ENCODE measurements at regions not wholly inside any gene's neighbourhood (a gene's known extent, or its start where the extent isn't known, plus 50 kb on each side); places are given as distances from the start of the nearest gene placed in this dataset.
"Not testable (repeated sequence)": the region's sequence is repeated elsewhere in the genome, so short reads cannot be mapped to it uniquely, and the experiment has no call there.

DNA sequence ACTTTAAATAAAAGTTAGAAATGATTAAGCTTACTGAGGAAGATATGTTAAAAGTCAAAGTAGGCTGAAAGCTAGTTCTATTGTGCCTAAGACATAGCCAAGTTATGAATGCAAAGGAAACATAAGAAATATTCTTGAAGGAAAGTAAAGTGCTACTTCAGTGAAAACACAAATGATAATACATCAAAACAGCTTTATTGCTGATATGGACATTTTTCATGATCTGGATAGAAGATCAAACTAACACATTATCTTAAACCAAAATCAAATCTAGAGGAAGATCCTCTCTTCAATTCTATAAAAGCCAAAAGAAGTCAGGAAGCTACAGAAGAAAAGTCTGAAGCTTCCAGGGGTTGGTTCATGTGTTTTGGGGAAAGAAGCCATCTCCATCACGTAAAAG, 545.9 kb downstream of the COL11A1 start:
- ATAC-seq (ENCODE audit: poor library complexity) (no peak), DNase-seq (no peak)
- intact Hi-C loops (cut with DNase I) = no loop called here

DNA sequence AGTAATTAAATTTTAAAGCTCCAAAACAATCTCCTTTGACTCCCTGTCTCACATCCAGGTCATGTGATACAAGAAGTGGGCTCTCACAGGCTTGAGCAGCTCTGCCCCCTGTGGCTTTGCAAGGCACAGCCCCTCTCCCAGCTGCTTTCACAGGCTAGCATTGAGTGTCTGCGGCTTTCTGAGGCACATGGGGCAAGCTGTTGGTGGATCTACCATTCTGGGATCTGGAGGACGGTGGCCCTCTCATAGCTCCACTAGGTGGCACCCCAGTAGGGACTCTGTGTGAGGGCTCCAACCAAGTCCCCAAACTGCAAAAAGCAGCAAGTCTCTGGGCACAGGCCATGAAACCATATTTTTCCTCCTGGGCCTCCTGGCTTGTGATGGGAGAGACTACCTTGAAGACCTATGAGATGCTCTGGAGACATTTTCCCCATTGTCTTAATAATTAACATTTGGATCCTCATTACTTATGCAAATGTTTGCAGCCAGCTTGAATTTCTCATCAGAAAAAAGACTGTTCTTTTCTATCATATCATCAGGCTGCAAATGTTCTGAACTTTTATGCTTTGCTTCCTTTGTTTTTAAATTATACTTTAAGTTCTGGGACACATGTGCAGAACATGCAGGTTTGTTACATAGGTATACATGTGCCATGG, 554.1 kb upstream of the OLFM3 start:
- ATAC-seq (ENCODE audit: poor library complexity) (no peak), DNase-seq (no peak)
- intact Hi-C loops (cut with DNase I) = no loop called here

DNA sequence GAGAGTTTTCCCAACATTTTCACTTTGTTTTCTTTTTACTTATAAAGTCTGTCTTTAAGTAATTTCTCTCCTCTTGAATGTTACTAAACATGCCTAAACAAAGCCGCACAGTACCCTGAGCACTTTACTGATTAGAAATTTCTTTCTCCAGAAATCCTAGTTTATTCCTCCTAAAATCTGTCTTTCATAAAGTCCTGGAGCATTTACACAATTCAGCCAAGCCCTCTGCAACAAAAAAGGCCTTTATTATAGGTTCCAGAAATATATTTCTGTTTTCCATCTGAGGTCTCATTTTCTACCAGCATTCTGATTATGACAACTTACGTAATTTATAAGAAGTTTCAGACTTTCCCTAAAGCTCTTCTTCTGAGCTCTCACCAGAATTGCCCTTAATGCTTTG, 549.5 kb upstream of the OLFM3 start:
- no peak for ATAC-seq (ENCODE audit: poor library complexity)
- intact Hi-C loops (cut with DNase I) = no loop called here
- no peak for DNase-seq

DNA sequence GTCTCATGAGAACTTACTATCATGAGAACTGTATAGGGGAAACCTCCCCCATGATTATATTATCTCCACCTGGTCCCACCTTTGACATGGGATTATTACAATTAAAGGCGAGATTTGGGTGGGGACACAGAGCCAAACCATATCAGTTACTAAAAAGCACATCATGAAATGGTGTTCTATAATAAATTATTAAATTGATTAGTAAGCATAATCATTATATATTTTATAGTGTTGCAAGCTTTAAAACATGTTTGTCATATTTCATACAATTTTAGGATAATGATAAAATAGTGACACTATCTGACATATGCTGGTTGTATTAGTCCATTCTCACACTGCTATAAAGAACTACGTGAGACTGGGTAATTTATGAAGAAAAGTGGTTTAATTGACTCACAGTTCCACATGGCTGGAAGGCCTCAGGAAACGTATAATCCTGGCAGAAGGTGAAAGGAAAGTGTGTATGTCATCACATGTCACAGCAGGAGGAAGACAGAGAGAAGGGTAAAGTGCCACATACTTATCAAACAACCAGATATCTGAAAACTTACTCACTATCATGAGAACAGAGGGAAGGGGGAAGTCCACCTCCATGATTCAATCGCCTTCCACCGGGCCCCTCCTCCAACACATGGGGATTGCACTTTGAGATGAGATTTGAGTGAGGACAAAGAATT, 539.2 kb upstream of the OLFM3 start:
- intact Hi-C loops (cut with DNase I) = no loop called here

DNA sequence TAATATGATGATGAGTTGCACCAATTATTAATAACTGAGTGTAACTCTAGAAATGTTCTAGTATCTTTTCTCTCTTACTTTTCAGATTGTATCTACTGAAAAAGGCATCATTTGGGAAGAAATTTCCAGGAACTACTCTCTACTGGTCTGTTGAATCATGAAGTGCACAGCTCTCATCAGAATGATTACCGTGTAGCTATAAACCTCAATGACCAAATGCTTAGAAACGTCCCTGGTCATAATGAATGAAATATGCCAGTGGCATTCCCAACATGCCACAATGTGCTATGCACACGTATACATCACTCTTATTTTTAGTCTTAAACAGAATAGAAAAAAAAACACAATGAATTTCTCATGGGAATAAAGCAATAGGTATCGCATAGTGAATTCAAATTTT, 534.3 kb upstream of the OLFM3 start:
- DNase-seq (no peak), ATAC-seq (ENCODE audit: poor library complexity) (no peak)
- intact Hi-C loops (cut with DNase I) = no loop called here

More for the DNA sequence above, 539.2 kb upstream of the OLFM3 start:
- DNase-seq = no peak
- no peak for ATAC-seq (ENCODE audit: poor library complexity)

DNA sequence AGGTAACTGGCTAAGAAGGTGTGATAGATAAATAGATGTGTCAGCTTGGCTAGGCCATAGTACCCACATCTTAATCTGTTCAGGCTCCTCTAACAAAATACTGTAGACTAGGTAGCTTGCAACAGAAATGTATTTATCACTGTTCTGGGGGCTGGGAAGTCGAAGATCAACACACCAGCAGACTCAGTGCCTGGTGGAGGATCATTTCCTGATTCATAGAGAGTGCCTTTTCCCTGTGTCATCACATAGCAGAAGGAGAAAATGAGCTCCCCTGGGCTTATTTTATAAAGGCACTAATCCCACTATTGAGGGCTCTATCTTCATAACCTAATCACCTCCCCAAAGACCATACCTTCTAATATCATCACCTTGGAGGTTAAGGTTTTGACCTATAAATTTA, 532.7 kb upstream of the OLFM3 start:
- ATAC-seq (ENCODE audit: poor library complexity) (no peak), DNase-seq (no peak)
- intact Hi-C loops (cut with DNase I) = no loop called here

DNA sequence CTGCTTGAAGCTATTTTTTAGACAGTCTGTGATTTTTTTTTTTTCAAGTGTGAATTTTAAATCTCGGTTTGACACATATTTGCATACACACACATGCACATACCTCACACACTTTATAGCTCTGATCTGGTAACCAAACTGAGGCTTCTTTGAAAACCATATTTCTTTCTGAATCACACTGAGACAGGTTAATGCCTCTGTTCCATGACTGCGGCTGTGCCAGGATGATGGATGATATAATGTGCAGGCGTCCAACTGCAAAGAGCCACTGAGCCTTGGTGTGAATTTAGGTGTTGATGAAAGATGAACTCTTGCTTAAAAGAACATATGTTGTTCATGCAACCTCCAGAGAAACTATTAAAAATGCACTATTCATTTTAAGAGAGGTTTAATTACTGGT, 504.0 kb upstream of the OLFM3 start:
- DNase-seq (no peak), ATAC-seq (ENCODE audit: poor library complexity) (no peak)
- intact Hi-C loops (cut with DNase I) = no loop called here

DNA sequence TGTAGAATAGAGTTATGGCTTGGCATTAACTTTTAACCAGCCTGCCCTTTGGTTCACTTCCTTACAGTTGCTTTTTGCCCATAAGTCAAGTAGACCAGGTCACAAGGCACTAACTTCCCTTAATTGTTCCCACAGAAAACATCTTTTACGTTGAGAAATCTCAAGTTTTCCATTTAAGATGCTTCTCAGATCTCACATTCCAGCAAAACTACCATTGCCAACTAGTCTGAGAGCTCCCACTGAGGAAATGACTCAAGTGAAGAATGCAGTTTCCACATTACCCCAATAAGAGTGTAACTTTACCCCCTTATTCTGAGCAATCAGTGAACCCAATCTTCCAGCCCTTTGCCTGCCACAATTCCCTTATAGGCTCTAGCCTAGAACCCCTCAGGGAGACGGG, 502.2 kb upstream of the OLFM3 start:
- intact Hi-C loops (cut with DNase I) = no loop called here
- DNase-seq (no peak), ATAC-seq (ENCODE audit: poor library complexity) (no peak)

DNA sequence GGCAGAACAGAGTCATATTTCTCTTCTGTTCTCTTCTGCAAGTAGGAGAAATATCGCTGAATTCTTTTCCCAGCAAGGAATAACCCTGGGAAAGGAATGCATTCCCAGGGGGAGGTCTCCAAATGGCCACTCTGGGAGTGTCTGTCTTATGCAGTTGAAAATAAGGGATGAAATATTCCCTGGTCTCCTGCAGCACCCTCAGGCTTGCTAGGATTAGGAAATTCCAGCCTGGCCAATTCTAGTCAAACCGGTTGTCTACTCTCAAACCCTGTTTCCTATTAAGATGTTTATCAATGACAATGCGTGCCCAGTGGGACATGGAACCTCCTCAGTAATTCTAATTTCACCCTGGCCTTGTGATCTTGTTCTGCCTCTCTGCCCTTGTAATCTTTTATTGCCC, 501.1 kb upstream of the OLFM3 start:
- intact Hi-C loops (cut with DNase I); DNase-seq; ATAC-seq (ENCODE audit: poor library complexity): not testable (repeated sequence)

DNA sequence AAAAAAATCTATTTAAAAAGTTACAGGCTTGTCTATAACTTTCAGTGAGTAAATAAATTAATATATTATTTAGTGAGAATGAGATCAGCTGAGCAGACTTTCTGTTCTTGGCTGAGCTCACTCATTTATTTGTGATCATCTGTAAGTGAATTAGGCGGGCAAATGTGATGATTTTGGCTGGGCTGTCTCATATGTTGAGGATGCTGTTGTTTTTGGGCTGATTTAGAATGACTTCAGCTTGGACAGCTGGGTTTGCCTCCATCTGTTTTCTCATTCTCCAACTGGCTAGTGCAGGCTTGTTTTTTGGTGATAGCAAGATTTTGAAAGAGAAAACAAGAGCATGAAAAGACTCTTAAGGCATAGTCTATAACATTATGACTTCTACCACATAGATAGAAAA, 475.8 kb upstream of the OLFM3 start:
- intact Hi-C loops (cut with DNase I) = no loop called here
- ATAC-seq (ENCODE audit: poor library complexity) = no peak
- DNase-seq = no peak

DNA sequence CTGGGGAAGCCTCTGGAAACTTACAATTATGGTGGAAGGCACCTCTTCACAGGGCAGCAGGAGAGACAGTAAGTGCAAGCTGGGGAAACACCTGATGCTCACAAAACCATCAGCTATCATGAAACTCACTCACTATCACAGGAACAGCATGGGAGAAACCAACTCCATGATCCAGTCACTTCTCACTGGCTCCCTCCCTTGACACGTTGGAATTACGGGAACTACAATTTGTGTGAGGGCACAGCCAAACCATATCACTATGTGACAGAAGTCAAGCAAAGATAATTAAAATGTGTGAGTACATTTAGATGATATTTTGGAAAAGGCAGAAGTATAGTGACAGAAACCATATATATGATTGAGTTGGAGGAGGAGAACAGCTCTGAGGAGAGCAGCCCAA, 474.0 kb upstream of the OLFM3 start:
- intact Hi-C loops (cut with DNase I) = no loop called here
- DNase-seq (no peak), ATAC-seq (ENCODE audit: poor library complexity) (no peak)

DNA sequence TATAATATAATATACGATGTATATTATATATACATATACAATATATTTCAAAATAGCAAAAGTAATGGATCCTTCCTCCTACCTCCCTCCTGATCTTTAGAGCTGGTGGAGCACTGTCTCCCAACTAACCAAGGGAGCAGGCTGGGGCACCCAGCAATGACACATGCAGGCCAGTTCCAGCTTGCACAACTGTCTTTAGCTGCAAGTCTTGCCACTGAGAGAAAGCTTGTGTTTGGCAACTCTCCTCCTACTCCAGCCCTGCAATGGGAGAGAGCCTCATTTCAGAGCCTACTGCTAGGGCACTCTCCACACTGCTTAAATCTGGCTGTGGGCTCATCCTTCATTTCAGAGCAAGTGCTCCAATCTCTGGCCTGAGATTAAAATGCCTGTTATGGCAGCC, 469.8 kb upstream of the OLFM3 start:
- intact Hi-C loops (cut with DNase I) = no loop called here
- no peak for ATAC-seq (ENCODE audit: poor library complexity)
- no peak for DNase-seq

DNA sequence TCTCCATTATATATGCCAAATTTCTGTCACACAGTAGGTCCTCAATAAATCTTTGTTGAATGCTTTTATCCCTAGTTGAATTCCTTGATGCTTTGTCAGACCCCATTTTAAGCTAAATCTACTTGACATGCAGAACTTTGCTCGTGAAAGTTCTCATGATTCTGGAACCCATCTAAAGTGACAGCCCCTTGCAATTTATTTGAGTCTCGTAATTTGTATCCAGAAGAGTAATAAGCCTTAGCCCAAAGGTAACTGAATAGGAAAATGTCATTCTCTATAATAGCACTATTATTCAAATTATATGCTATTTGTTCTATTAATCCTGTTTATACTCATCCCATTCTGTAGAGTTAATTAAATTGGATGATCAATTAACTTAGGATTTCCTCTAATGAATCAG, 466.6 kb upstream of the OLFM3 start:
- intact Hi-C loops (cut with DNase I) = no loop called here
- ATAC-seq (ENCODE audit: poor library complexity) (no peak), DNase-seq (no peak)

DNA sequence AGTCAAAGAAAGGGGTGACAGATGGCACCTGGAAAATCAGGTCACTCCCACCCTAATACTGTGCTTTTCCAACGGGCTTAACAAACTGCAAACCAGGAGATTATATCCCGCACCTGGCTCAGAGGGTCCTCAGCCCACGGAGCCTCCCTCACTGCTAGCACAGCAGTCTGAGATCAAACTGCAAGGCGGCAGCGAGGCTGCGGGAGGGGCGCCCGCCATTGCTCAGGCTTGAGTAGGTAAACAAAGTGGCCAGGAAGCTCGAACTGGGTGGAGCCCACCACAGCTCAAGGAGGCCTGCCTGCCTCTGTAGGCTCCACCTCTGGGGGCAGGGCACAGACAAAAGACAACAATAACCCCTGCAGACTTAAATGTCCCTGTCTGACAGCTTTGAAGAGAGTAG, 445.6 kb upstream of the OLFM3 start:
- intact Hi-C loops (cut with DNase I); ATAC-seq (ENCODE audit: poor library complexity): not testable (repeated sequence)
- peak; percentile 34 for DNase-seq

DNA sequence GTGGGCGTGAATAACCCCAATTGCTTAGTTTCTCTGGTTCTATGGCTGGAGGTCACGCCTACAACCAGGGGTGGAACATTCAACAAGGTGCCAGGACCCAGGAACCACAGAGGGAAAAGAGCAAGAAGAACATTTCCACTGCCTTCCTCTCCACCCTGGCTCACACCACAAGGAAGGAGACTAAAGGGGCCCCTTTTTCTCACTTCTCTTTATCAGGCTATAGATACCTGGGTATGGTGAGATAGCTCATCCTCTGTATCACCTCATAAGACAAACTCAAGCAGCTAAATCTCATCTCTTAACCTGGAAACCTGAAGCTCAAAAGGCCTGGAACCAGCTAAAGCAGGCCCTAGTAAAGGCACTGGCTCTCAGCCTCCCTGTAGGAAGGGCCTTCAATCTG, 438.8 kb upstream of the OLFM3 start:
- ATAC-seq (ENCODE audit: poor library complexity) (no peak), DNase-seq (no peak)
- intact Hi-C loops (cut with DNase I) = no loop called here

DNA sequence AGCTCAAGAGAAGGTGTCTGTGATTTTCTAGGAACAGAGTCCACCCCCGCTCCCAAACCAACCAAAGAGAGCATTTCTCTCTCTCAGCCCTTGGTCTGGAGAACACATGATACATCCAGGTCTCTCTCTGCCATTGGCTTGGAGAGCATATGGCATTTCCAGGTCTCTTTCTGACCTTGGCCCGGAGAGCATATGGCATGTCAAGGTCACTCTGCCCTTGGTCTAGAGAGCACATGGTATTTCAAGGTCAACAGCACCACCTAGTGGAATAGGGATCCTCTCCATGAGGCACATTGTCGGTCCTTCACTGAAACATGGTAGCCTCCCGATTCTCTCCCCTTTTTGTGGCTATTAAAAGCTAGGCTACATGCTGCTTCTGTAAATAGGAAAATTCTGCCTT, 437.7 kb upstream of the OLFM3 start:
- DNase-seq = no peak
- no peak for ATAC-seq (ENCODE audit: poor library complexity)
- intact Hi-C loops (cut with DNase I) = no loop called here

DNA sequence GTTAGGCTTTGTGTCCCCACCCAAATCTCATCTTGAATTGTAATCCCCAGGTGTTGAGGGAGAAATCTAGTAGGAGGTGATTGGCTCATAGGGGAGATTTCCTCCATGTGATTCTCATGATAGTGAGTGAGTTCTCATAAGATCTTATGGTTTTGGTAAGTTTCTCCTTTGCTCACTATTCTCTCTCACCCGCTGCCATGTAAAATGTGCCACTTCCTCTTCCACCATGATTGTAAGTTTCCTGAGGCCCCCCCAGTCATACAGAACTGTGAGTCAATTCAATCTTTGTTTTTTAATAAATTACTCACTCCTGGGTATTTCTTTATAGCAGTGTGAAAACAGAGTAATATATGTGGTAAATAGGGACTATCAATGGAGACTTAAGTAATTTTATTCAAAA, 434.5 kb upstream of the OLFM3 start:
- DNase-seq (no peak), ATAC-seq (ENCODE audit: poor library complexity) (no peak)
- intact Hi-C loops (cut with DNase I) = no loop called here

DNA sequence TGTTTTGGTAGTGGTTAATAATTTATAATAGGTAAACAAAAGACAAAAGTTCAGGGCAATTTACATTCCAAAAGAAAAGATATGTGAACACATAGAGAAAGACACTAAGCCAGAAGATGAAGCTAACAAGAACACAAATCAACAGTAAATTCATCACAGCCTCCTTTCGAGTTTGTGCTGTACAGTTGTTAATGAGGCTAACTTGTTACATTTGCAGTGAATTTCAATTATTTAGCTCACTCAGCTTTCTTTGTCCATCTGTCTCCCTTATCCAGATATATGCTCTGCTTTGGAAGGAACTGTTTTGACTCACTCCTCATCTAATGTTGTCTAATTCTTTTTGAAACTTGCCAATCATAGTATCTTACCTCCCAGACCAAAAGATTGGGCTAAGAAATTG, 423.3 kb upstream of the OLFM3 start:
- intact Hi-C loops (cut with DNase I) = no loop called here
- no peak for DNase-seq
- no peak for ATAC-seq (ENCODE audit: poor library complexity)
